ENCODE measurements at regions not wholly inside any gene's neighbourhood (a gene's known extent, or its start where the extent isn't known, plus 50 kb on each side); places are given as distances from the start of the nearest gene placed in this dataset.

GRCh38 chr17:5730373-5730772 lies 146.1 kb upstream of the NLRP1 start:
- Histone ChIP-seq H3K4me2 (ENCODE audit: low read depth, low read length, poor library complexity, severe bottlenecking) (no peak overlapping the region), H2AFZ (ENCODE audit: low read length) (no peak overlapping the region), H3K27me3 (ENCODE audit: low read length) (no peaks in the 10 kb centered on the region), H3K79me2 (ENCODE audit: low read length) (no peaks in the 10 kb centered on the region), H3K27ac (ENCODE audit: low read length) (no peak overlapping the region), H3K9me2 (replicated peaks; ENCODE audit: insufficient read depth, low read length) (no peaks in the 10 kb centered on the region), H3K4me1 (ENCODE audit: low read length) (no peaks in the 10 kb centered on the region), H4K20me1 (ENCODE audit: insufficient read depth, low read depth, low read length) (no peaks in the 10 kb centered on the region), H3K9me3 (ENCODE audit: low read length) (no peaks in the 10 kb centered on the region), H3K36me3 (ENCODE audit: insufficient read depth, low read length) (no peaks in the 10 kb centered on the region), H3K4me3 (ENCODE audit: low read length) (no peak overlapping the region), H3K9ac (ENCODE audit: low read length) (no peak overlapping the region)
- DNase-seq, result no peak

GRCh38 chr17:5740937-5741336 lies 156.6 kb upstream of the NLRP1 start:
- no peak overlapping the region for H3K4me2 ChIP-seq (ENCODE audit: low read depth, low read length, poor library complexity, severe bottlenecking)
- H3K27ac ChIP-seq (ENCODE audit: low read length), result no peak overlapping the region
- H3K9me2 ChIP-seq (replicated peaks; ENCODE audit: insufficient read depth, low read length), result no peaks in the 10 kb centered on the region
- H3K4me3 ChIP-seq (ENCODE audit: low read length), result no peak overlapping the region
- no peak overlapping the region for H3K9ac ChIP-seq (ENCODE audit: low read length)
- no peak overlapping the region for H2AFZ ChIP-seq (ENCODE audit: low read length)
- peaks cover 14% of the 10 kb centered on the region for H3K4me1 ChIP-seq (ENCODE audit: low read length)
- H3K27me3 ChIP-seq (ENCODE audit: low read length), result no peaks in the 10 kb centered on the region
- no peaks in the 10 kb centered on the region for H3K79me2 ChIP-seq (ENCODE audit: low read length)
- no peaks in the 10 kb centered on the region for H4K20me1 ChIP-seq (ENCODE audit: insufficient read depth, low read depth, low read length)
- no peaks in the 10 kb centered on the region for H3K36me3 ChIP-seq (ENCODE audit: insufficient read depth, low read length)
- no peaks in the 10 kb centered on the region for H3K9me3 ChIP-seq (ENCODE audit: low read length)
- DNase-seq, result no peak

- no peak overlapping the region for H3K4me3 ChIP-seq (ENCODE audit: low read length)
- no peaks in the 10 kb centered on the region for H3K9me2 ChIP-seq (replicated peaks; ENCODE audit: insufficient read depth, low read length)
- no peaks in the 10 kb centered on the region for H3K36me3 ChIP-seq (ENCODE audit: insufficient read depth, low read length)
- no peak for DNase-seq
- H4K20me1 ChIP-seq (ENCODE audit: insufficient read depth, low read depth, low read length), result no peaks in the 10 kb centered on the region
- H3K4me2 ChIP-seq (ENCODE audit: low read depth, low read length, poor library complexity, severe bottlenecking), result no peak overlapping the region
- no peaks in the 10 kb centered on the region for H3K9me3 ChIP-seq (ENCODE audit: low read length)
- no peak overlapping the region for H3K9ac ChIP-seq (ENCODE audit: low read length)
- peaks cover 17% of the 10 kb centered on the region for H3K4me1 ChIP-seq (ENCODE audit: low read length)
- H2AFZ ChIP-seq (ENCODE audit: low read length), result no peak overlapping the region
- H3K27me3 ChIP-seq (ENCODE audit: low read length), result no peaks in the 10 kb centered on the region
- H3K27ac ChIP-seq (ENCODE audit: low read length), result no peak overlapping the region
- H3K79me2 ChIP-seq (ENCODE audit: low read length), result no peaks in the 10 kb centered on the region
Observed at GRCh38 chr17:5741810-5742209, 157.5 kb upstream of the NLRP1 start.

- H3K9me2 ChIP-seq (replicated peaks; ENCODE audit: insufficient read depth, low read length), result no peaks in the 10 kb centered on the region
- H2AFZ ChIP-seq (ENCODE audit: low read length), result no peak overlapping the region
- H3K4me2 ChIP-seq (ENCODE audit: low read depth, low read length, poor library complexity, severe bottlenecking), result peak overlapping the region; percentile 47
- no peaks in the 10 kb centered on the region for H3K36me3 ChIP-seq (ENCODE audit: insufficient read depth, low read length)
- H4K20me1 ChIP-seq (ENCODE audit: insufficient read depth, low read depth, low read length), result no peaks in the 10 kb centered on the region
- DNase-seq, result peak; percentile 72
- no peak overlapping the region for H3K9ac ChIP-seq (ENCODE audit: low read length)
- H3K27me3 ChIP-seq (ENCODE audit: low read length), result no peaks in the 10 kb centered on the region
- no peaks in the 10 kb centered on the region for H3K79me2 ChIP-seq (ENCODE audit: low read length)
- no peaks in the 10 kb centered on the region for H3K9me3 ChIP-seq (ENCODE audit: low read length)
- H3K4me3 ChIP-seq (ENCODE audit: low read length), result no peak overlapping the region
- H3K27ac ChIP-seq (ENCODE audit: low read length), result no peak overlapping the region
- H3K4me1 ChIP-seq (ENCODE audit: low read length), result peaks cover 17% of the 10 kb centered on the region
Observed at GRCh38 chr17:5745111-5745813, 161.0 kb upstream of the NLRP1 start.

GRCh38 chr17:5747276-5747675 lies 163.0 kb upstream of the NLRP1 start:
- H3K4me2 ChIP-seq (ENCODE audit: low read depth, low read length, poor library complexity, severe bottlenecking), result no peak overlapping the region
- H3K9me2 ChIP-seq (replicated peaks; ENCODE audit: insufficient read depth, low read length), result no peaks in the 10 kb centered on the region
- no peaks in the 10 kb centered on the region for H3K9me3 ChIP-seq (ENCODE audit: low read length)
- no peak overlapping the region for H3K4me3 ChIP-seq (ENCODE audit: low read length)
- H2AFZ ChIP-seq (ENCODE audit: low read length), result no peak overlapping the region
- no peak overlapping the region for H3K9ac ChIP-seq (ENCODE audit: low read length)
- no peak for DNase-seq
- H3K79me2 ChIP-seq (ENCODE audit: low read length), result no peaks in the 10 kb centered on the region
- peaks cover 17% of the 10 kb centered on the region for H3K4me1 ChIP-seq (ENCODE audit: low read length)
- no peaks in the 10 kb centered on the region for H3K36me3 ChIP-seq (ENCODE audit: insufficient read depth, low read length)
- H4K20me1 ChIP-seq (ENCODE audit: insufficient read depth, low read depth, low read length), result no peaks in the 10 kb centered on the region
- no peak overlapping the region for H3K27ac ChIP-seq (ENCODE audit: low read length)
- H3K27me3 ChIP-seq (ENCODE audit: low read length), result no peaks in the 10 kb centered on the region

- Histone ChIP-seq H2AFZ (ENCODE audit: low read length) (no peak overlapping the region), H3K9ac (ENCODE audit: low read length) (no peak overlapping the region), H3K4me2 (ENCODE audit: low read depth, low read length, poor library complexity, severe bottlenecking) (no peak overlapping the region), H3K4me1 (ENCODE audit: low read length) (peaks cover 17% of the 10 kb centered on the region), H3K36me3 (ENCODE audit: insufficient read depth, low read length) (no peaks in the 10 kb centered on the region), H3K9me3 (ENCODE audit: low read length) (no peaks in the 10 kb centered on the region), H3K27ac (ENCODE audit: low read length) (no peak overlapping the region), H3K4me3 (ENCODE audit: low read length) (no peak overlapping the region), H3K27me3 (ENCODE audit: low read length) (no peaks in the 10 kb centered on the region), H3K9me2 (replicated peaks; ENCODE audit: insufficient read depth, low read length) (no peaks in the 10 kb centered on the region), H3K79me2 (ENCODE audit: low read length) (no peaks in the 10 kb centered on the region), H4K20me1 (ENCODE audit: insufficient read depth, low read depth, low read length) (no peaks in the 10 kb centered on the region)
- no peak for DNase-seq
Observed at GRCh38 chr17:5747964-5748363, 163.7 kb upstream of the NLRP1 start.

- no peaks in the 10 kb centered on the region for H3K79me2 ChIP-seq (ENCODE audit: low read length)
- H3K36me3 ChIP-seq (ENCODE audit: insufficient read depth, low read length), result no peaks in the 10 kb centered on the region
- H4K20me1 ChIP-seq (ENCODE audit: insufficient read depth, low read depth, low read length), result no peaks in the 10 kb centered on the region
- no peaks in the 10 kb centered on the region for H3K9me3 ChIP-seq (ENCODE audit: low read length)
- no peak overlapping the region for H3K9ac ChIP-seq (ENCODE audit: low read length)
- H3K4me1 ChIP-seq (ENCODE audit: low read length), result no peaks in the 10 kb centered on the region
- H3K4me2 ChIP-seq (ENCODE audit: low read depth, low read length, poor library complexity, severe bottlenecking), result no peak overlapping the region
- H3K9me2 ChIP-seq (replicated peaks; ENCODE audit: insufficient read depth, low read length), result no peaks in the 10 kb centered on the region
- no peak overlapping the region for H2AFZ ChIP-seq (ENCODE audit: low read length)
- no peak overlapping the region for H3K4me3 ChIP-seq (ENCODE audit: low read length)
- H3K27ac ChIP-seq (ENCODE audit: low read length), result no peak overlapping the region
- no peaks in the 10 kb centered on the region for H3K27me3 ChIP-seq (ENCODE audit: low read length)
- no peak for DNase-seq
Observed at GRCh38 chr17:5753421-5753820, 169.1 kb upstream of the NLRP1 start.

- H3K4me3 ChIP-seq (ENCODE audit: low read length), result no peak overlapping the region
- H3K36me3 ChIP-seq (ENCODE audit: insufficient read depth, low read length), result no peaks in the 10 kb centered on the region
- no peaks in the 10 kb centered on the region for H3K9me2 ChIP-seq (replicated peaks; ENCODE audit: insufficient read depth, low read length)
- no peaks in the 10 kb centered on the region for H3K79me2 ChIP-seq (ENCODE audit: low read length)
- no peaks in the 10 kb centered on the region for H3K27me3 ChIP-seq (ENCODE audit: low read length)
- H3K9ac ChIP-seq (ENCODE audit: low read length), result no peak overlapping the region
- H3K4me2 ChIP-seq (ENCODE audit: low read depth, low read length, poor library complexity, severe bottlenecking), result no peak overlapping the region
- no peaks in the 10 kb centered on the region for H3K9me3 ChIP-seq (ENCODE audit: low read length)
- no peaks in the 10 kb centered on the region for H4K20me1 ChIP-seq (ENCODE audit: insufficient read depth, low read depth, low read length)
- H3K4me1 ChIP-seq (ENCODE audit: low read length), result no peaks in the 10 kb centered on the region
- no peak overlapping the region for H3K27ac ChIP-seq (ENCODE audit: low read length)
- no peak for DNase-seq
- H2AFZ ChIP-seq (ENCODE audit: low read length), result no peak overlapping the region
Observed at GRCh38 chr17:5757314-5757907, 173.1 kb upstream of the NLRP1 start.

All from Karpas-422 (cell line).